ENCODE measurements at regions not wholly inside any gene's neighbourhood (a gene's known extent, or its start where the extent isn't known, plus 50 kb on each side); places are given as distances from the start of the nearest gene placed in this dataset.

DNA sequence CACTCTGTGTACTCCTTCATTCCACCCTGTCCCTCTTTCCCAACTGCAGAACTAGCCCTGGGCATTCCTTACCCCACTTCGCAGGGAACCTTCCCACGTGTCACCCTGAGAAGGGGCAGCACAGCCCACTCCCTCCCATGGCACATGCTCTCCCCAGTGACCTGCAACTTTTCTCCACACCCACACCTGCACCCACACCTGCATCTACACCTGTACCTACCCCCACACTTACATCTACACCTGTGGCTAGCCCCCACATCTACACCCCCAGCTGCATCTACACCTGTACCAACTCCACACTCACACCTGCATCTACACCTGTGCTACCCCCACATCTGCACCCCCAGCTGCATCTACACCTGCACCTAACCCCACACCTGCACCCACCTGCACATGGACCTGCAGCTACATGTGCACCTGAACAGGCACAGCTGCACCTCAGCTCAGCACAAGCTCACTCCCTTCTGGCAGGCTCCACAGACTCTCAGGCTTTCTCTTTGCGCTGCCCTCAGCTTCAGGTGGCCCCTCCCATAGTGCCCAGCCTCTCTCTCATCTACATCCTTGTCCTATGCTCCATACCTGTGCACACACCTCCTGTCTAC lies 234.1 kb downstream of the TUBA3C start:
- TF ChIP-seq, protein P1, sequence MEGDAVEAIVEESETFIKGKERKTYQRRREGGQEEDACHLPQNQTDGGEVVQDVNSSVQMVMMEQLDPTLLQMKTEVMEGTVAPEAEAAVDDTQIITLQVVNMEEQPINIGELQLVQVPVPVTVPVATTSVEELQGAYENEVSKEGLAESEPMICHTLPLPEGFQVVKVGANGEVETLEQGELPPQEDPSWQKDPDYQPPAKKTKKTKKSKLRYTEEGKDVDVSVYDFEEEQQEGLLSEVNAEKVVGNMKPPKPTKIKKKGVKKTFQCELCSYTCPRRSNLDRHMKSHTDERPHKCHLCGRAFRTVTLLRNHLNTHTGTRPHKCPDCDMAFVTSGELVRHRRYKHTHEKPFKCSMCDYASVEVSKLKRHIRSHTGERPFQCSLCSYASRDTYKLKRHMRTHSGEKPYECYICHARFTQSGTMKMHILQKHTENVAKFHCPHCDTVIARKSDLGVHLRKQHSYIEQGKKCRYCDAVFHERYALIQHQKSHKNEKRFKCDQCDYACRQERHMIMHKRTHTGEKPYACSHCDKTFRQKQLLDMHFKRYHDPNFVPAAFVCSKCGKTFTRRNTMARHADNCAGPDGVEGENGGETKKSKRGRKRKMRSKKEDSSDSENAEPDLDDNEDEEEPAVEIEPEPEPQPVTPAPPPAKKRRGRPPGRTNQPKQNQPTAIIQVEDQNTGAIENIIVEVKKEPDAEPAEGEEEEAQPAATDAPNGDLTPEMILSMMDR (IDR thresholded peaks at IDR 0.05; ENCODE audit: insufficient read depth, low read length), result no peak
- TF ChIP-seq POLR2AphosphoS5 (IDR thresholded peaks at IDR 0.05; ENCODE audit: low read depth) (no peak), SPI1 (IDR thresholded peaks at IDR 0.05; ENCODE audit: borderline replicate concordance, low read depth) (no peak)
- TF ChIP-seq, protein P2, sequence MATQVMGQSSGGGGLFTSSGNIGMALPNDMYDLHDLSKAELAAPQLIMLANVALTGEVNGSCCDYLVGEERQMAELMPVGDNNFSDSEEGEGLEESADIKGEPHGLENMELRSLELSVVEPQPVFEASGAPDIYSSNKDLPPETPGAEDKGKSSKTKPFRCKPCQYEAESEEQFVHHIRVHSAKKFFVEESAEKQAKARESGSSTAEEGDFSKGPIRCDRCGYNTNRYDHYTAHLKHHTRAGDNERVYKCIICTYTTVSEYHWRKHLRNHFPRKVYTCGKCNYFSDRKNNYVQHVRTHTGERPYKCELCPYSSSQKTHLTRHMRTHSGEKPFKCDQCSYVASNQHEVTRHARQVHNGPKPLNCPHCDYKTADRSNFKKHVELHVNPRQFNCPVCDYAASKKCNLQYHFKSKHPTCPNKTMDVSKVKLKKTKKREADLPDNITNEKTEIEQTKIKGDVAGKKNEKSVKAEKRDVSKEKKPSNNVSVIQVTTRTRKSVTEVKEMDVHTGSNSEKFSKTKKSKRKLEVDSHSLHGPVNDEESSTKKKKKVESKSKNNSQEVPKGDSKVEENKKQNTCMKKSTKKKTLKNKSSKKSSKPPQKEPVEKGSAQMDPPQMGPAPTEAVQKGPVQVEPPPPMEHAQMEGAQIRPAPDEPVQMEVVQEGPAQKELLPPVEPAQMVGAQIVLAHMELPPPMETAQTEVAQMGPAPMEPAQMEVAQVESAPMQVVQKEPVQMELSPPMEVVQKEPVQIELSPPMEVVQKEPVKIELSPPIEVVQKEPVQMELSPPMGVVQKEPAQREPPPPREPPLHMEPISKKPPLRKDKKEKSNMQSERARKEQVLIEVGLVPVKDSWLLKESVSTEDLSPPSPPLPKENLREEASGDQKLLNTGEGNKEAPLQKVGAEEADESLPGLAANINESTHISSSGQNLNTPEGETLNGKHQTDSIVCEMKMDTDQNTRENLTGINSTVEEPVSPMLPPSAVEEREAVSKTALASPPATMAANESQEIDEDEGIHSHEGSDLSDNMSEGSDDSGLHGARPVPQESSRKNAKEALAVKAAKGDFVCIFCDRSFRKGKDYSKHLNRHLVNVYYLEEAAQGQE (IDR thresholded peaks at IDR 0.05; ENCODE audit: insufficient replicate concordance, low read depth), result no peak
